ENCODE measurements at regions not wholly inside any gene's neighbourhood (a gene's known extent, or its start where the extent isn't known, plus 50 kb on each side); places are given as distances from the start of the nearest gene placed in this dataset.

DNA sequence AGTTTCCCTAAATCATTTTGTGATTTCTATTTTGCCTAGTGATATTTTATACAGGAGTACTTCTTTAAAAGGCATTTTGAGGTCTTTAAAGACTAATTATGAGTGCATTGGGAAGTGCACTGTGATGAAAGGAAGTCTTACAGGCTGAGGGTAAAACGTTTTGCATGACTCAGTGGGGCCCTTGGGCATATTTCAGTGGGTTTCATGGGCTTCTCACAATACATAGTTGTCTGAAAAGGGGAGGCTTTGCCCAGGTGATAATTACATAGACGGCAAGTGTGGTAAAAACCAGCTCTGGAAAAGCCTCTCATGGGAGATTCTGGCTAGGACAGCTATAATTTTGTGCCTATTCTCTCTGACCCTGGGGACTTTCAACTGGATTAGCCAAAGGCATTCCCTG lies 387.2 kb downstream of the ARHGEF28 start:
- no peaks in the 10 kb centered on the region for H3K36me3 ChIP-seq (ENCODE audit: insufficient read depth)
- H3K27ac ChIP-seq (ENCODE audit: low read depth): no peak overlapping the region
- H3K27me3 ChIP-seq (ENCODE audit: insufficient read depth): no peaks in the 10 kb centered on the region
- peaks cover 6% of the 10 kb centered on the region; the same call in 1 of the 2 replicates for H3K9me2 ChIP-seq (ENCODE audit: insufficient read depth)
- H3K4me2 ChIP-seq: no peak overlapping the region
- no peak overlapping the region for H3K27ac Mint-ChIP-seq
- no peak overlapping the region for H2AFZ ChIP-seq
- TF ChIP-seq STAT1 (IDR thresholded peaks at IDR 0.05; ENCODE audit: unreplicated experiment) (no peak), EZH2phosphoT487 (IDR thresholded peaks at IDR 0.05; ENCODE audit: unreplicated experiment) (no peak), CREB1 (CRISPR knock-in tag; IDR thresholded peaks at IDR 0.05; ENCODE audit: low read depth) (no peak), JUNB (IDR thresholded peaks at IDR 0.05; ENCODE audit: unreplicated experiment) (no peak), NANOG (IDR thresholded peaks at IDR 0.05; ENCODE audit: borderline replicate concordance) (no peak)
- TF ChIP-seq, protein P1, sequence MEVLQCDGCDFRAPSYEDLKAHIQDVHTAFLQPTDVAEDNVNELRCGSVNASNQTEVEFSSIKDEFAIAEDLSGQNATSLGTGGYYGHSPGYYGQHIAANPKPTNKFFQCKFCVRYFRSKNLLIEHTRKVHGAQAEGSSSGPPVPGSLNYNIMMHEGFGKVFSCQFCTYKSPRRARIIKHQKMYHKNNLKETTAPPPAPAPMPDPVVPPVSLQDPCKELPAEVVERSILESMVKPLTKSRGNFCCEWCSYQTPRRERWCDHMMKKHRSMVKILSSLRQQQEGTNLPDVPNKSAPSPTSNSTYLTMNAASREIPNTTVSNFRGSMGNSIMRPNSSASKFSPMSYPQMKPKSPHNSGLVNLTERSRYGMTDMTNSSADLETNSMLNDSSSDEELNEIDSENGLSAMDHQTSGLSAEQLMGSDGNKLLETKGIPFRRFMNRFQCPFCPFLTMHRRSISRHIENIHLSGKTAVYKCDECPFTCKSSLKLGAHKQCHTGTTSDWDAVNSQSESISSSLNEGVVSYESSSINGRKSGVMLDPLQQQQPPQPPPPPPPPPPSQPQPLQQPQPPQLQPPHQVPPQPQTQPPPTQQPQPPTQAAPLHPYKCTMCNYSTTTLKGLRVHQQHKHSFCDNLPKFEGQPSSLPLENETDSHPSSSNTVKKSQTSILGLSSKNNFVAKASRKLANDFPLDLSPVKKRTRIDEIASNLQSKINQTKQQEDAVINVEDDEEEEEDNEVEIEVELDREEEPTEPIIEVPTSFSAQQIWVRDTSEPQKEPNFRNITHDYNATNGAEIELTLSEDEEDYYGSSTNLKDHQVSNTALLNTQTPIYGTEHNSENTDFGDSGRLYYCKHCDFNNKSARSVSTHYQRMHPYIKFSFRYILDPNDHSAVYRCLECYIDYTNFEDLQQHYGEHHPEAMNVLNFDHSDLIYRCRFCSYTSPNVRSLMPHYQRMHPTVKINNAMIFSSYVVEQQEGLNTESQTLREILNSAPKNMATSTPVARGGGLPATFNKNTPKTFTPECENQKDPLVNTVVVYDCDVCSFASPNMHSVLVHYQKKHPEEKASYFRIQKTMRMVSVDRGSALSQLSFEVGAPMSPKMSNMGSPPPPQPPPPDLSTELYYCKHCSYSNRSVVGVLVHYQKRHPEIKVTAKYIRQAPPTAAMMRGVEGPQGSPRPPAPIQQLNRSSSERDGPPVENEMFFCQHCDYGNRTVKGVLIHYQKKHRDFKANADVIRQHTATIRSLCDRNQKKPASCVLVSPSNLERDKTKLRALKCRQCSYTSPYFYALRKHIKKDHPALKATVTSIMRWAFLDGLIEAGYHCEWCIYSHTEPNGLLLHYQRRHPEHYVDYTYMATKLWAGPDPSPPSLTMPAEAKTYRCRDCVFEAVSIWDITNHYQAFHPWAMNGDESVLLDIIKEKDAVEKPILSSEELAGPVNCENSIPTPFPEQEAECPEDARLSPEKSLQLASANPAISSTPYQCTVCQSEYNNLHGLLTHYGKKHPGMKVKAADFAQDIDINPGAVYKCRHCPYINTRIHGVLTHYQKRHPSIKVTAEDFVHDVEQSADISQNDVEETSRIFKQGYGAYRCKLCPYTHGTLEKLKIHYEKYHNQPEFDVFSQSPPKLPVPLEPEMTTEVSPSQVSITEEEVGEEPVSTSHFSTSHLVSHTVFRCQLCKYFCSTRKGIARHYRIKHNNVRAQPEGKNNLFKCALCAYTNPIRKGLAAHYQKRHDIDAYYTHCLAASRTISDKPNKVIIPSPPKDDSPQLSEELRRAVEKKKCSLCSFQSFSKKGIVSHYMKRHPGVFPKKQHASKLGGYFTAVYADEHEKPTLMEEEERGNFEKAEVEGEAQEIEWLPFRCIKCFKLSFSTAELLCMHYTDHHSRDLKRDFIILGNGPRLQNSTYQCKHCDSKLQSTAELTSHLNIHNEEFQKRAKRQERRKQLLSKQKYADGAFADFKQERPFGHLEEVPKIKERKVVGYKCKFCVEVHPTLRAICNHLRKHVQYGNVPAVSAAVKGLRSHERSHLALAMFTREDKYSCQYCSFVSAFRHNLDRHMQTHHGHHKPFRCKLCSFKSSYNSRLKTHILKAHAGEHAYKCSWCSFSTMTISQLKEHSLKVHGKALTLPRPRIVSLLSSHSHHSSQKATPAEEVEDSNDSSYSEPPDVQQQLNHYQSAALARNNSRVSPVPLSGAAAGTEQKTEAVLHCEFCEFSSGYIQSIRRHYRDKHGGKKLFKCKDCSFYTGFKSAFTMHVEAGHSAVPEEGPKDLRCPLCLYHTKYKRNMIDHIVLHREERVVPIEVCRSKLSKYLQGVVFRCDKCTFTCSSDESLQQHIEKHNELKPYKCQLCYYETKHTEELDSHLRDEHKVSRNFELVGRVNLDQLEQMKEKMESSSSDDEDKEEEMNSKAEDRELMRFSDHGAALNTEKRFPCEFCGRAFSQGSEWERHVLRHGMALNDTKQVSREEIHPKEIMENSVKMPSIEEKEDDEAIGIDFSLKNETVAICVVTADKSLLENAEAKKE (CRISPR knock-in tag; IDR thresholded peaks at IDR 0.05): no peak
- peaks cover 11% of the 10 kb centered on the region; the same call in 2 of the 3 replicates for H3K4me1 Mint-ChIP-seq
- H3K4me1 ChIP-seq (ENCODE audit: insufficient read depth): no peaks in the 10 kb centered on the region
- H3K36me3 Mint-ChIP-seq (ENCODE audit: low read depth): no peaks in the 10 kb centered on the region
- no peaks in the 10 kb centered on the region for H3K79me2 ChIP-seq (replicated peaks; ENCODE audit: insufficient read depth)
- no peaks in the 10 kb centered on the region for H4K20me1 ChIP-seq (replicated peaks; ENCODE audit: insufficient read depth)
- H3K4me3 ChIP-seq: no peak overlapping the region
- peaks cover 2% of the 10 kb centered on the region for H3K27me3 Mint-ChIP-seq (ENCODE audit: insufficient read depth, low read depth, poor library complexity)
- DNase-seq (ENCODE audit: low spot score) (no peak), ATAC-seq (no peak)
- no peaks in the 10 kb centered on the region for H3K9me3 Mint-ChIP-seq
- H3K4me3 Mint-ChIP-seq: no peak overlapping the region
- no peaks in the 10 kb centered on the region for H3F3A ChIP-seq (replicated peaks; ENCODE audit: low read depth)

DNA sequence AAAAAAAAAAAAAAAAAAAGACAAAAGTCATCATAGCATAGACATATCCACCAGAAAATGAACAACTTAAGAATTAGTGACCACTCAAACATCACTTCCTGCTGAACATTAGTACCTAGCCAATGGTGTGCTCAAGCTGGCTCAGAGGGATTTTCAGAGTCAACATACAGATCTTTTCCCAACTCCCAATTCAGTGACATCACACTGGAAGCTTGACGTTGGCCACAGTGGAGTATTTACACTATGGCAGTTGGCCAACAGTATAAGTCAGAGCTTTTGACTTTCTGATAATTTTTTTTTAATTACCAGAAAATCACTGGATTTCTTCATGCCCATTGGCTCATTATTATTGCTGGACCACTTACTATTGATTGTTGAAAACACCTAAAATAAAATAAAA lies 383.5 kb downstream of the ARHGEF28 start:
- Mint-ChIP-seq H3K9me3 (no peaks in the 10 kb centered on the region), H3K4me1 (no peaks in the 10 kb centered on the region), H3K36me3 (ENCODE audit: low read depth) (no peaks in the 10 kb centered on the region), H3K27me3 (ENCODE audit: insufficient read depth, low read depth, poor library complexity) (no peaks in the 10 kb centered on the region), H3K27ac (no peak overlapping the region), H3K4me3 (no peak overlapping the region)
- no peak overlapping the region for H2AFZ ChIP-seq
- ATAC-seq (no peak), DNase-seq (ENCODE audit: low spot score) (no peak)
- no peaks in the 10 kb centered on the region for H3K27me3 ChIP-seq (ENCODE audit: insufficient read depth)
- H3K4me3 ChIP-seq: no peak overlapping the region
- H3F3A ChIP-seq (replicated peaks; ENCODE audit: low read depth): no peaks in the 10 kb centered on the region
- no peak overlapping the region for H3K27ac ChIP-seq (ENCODE audit: low read depth)
- no peaks in the 10 kb centered on the region for H4K20me1 ChIP-seq (replicated peaks; ENCODE audit: insufficient read depth)
- H3K79me2 ChIP-seq (replicated peaks; ENCODE audit: insufficient read depth): no peaks in the 10 kb centered on the region
- H3K4me2 ChIP-seq: no peak overlapping the region
- H3K36me3 ChIP-seq (ENCODE audit: insufficient read depth): no peaks in the 10 kb centered on the region
- H3K4me1 ChIP-seq (ENCODE audit: insufficient read depth): no peaks in the 10 kb centered on the region
- no peaks in the 10 kb centered on the region for H3K9me2 ChIP-seq (ENCODE audit: insufficient read depth)
- TF ChIP-seq ZNF114 (CRISPR knock-in tag; IDR thresholded peaks at IDR 0.05): no peak
- TF ChIP-seq ZNF331 (CRISPR knock-in tag; IDR thresholded peaks at IDR 0.05; ENCODE audit: low read depth): no peak
- no peak for TF ChIP-seq STAT1 (IDR thresholded peaks at IDR 0.05; ENCODE audit: unreplicated experiment)
- no peak for TF ChIP-seq CREB1 (CRISPR knock-in tag; IDR thresholded peaks at IDR 0.05; ENCODE audit: low read depth)
- TF ChIP-seq, protein P2, sequence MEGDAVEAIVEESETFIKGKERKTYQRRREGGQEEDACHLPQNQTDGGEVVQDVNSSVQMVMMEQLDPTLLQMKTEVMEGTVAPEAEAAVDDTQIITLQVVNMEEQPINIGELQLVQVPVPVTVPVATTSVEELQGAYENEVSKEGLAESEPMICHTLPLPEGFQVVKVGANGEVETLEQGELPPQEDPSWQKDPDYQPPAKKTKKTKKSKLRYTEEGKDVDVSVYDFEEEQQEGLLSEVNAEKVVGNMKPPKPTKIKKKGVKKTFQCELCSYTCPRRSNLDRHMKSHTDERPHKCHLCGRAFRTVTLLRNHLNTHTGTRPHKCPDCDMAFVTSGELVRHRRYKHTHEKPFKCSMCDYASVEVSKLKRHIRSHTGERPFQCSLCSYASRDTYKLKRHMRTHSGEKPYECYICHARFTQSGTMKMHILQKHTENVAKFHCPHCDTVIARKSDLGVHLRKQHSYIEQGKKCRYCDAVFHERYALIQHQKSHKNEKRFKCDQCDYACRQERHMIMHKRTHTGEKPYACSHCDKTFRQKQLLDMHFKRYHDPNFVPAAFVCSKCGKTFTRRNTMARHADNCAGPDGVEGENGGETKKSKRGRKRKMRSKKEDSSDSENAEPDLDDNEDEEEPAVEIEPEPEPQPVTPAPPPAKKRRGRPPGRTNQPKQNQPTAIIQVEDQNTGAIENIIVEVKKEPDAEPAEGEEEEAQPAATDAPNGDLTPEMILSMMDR (conservative IDR thresholded peaks at IDR 0.05; ENCODE audit: low read depth in 2 of 2): no peak
- TF ChIP-seq, protein P3, sequence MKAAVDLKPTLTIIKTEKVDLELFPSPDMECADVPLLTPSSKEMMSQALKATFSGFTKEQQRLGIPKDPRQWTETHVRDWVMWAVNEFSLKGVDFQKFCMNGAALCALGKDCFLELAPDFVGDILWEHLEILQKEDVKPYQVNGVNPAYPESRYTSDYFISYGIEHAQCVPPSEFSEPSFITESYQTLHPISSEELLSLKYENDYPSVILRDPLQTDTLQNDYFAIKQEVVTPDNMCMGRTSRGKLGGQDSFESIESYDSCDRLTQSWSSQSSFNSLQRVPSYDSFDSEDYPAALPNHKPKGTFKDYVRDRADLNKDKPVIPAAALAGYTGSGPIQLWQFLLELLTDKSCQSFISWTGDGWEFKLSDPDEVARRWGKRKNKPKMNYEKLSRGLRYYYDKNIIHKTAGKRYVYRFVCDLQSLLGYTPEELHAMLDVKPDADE (IDR thresholded peaks at IDR 0.05): no peak

All from GM23338 (cell line).